ENCODE measurements at regions not wholly inside any gene's neighbourhood (a gene's known extent, or its start where the extent isn't known, plus 50 kb on each side); places are given as distances from the start of the nearest gene placed in this dataset.

GRCh38 chr14:22500525-22500924 is 88.5 kb downstream of the DAD1 start:
- DNase-seq: no peak
- Histone ChIP-seq H3K27ac (no peak overlapping the region), H3K36me3 (no peaks in the 10 kb centered on the region), H3K4me1 (no peaks in the 10 kb centered on the region), H3K27me3 (no peaks in the 10 kb centered on the region), H3K4me3 (no peak overlapping the region), H3K9me3 (no peaks in the 10 kb centered on the region)
- TF ChIP-seq, protein P1, sequence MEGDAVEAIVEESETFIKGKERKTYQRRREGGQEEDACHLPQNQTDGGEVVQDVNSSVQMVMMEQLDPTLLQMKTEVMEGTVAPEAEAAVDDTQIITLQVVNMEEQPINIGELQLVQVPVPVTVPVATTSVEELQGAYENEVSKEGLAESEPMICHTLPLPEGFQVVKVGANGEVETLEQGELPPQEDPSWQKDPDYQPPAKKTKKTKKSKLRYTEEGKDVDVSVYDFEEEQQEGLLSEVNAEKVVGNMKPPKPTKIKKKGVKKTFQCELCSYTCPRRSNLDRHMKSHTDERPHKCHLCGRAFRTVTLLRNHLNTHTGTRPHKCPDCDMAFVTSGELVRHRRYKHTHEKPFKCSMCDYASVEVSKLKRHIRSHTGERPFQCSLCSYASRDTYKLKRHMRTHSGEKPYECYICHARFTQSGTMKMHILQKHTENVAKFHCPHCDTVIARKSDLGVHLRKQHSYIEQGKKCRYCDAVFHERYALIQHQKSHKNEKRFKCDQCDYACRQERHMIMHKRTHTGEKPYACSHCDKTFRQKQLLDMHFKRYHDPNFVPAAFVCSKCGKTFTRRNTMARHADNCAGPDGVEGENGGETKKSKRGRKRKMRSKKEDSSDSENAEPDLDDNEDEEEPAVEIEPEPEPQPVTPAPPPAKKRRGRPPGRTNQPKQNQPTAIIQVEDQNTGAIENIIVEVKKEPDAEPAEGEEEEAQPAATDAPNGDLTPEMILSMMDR (IDR thresholded peaks at IDR 0.05): no peak
- intact Hi-C loops (cut with DNase I): no loop called here
- no peak for ATAC-seq

DNA sequence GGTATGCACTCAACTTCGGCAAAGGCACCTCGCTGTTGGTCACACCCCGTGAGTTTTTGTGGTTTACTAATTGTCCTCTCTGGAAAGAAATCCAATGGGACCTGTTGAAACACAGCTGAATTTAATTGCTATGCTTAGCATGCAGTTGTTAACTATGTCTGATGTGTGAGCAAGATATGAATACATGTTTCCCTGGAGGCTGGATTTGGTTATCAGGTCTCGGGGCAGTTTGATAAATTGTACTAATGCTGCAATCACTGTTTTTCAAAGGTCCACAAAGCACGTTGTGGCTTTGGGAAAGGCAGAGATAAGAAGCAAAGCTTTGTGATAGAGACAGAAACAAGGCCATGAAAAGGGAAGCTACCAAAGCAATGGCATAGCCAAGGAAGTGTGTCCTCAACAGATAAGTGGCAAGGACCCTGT is 91.3 kb downstream of the DAD1 start:
- ATAC-seq (no peak), DNase-seq (no peak)
- Histone ChIP-seq H3K27ac (no peak overlapping the region), H3K27me3 (no peaks in the 10 kb centered on the region), H3K9me3 (no peaks in the 10 kb centered on the region), H3K36me3 (no peaks in the 10 kb centered on the region), H3K4me1 (no peaks in the 10 kb centered on the region), H3K4me3 (no peak overlapping the region)
- intact Hi-C loops (cut with DNase I): no loop called here
- TF ChIP-seq, protein P1 (IDR thresholded peaks at IDR 0.05): no peak

GRCh38 chr14:22497144-22497423 is 91.9 kb downstream of the DAD1 start:
- H3K27ac ChIP-seq: no peak overlapping the region
- no peaks in the 10 kb centered on the region for H3K9me3 ChIP-seq
- H3K27me3 ChIP-seq: no peaks in the 10 kb centered on the region
- intact Hi-C loops (cut with DNase I): no loop called here
- H3K4me1 ChIP-seq: no peaks in the 10 kb centered on the region
- ATAC-seq (no peak), DNase-seq (no peak)
- no peak overlapping the region for H3K4me3 ChIP-seq
- no peaks in the 10 kb centered on the region for H3K36me3 ChIP-seq
- TF ChIP-seq, protein P1 (IDR thresholded peaks at IDR 0.05): no peak

DNA sequence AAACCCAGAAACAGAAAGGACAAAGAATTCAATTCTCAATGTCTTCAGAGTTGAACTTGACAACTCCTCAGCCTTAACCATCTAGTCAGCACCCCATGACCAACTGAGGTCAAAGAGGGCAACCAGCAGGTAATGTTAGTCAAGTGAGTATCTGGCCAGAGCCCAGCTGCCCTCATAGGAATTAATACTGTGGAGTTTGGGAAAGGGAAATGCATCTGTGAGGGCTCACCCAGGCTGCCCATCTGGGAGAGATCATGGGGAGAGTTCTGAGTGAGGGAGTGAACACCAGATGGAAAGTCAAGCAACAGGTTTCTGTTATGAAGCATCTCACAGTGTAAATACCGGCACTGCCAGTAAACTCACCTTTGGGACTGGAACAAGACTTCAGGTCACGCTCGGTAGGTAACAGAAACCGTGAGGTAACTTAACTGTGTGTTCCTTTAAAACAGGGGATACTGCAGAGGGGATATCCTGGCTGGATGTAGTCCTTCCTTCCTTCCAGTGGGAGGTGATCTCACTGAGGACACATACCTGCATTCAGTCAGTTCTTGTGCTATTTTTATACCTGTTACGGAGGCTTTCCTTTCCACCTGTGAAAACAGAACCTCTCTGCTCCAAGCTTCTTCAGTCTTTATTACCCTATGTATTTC is 94.4 kb downstream of the DAD1 start:
- no peaks in the 10 kb centered on the region for H3K9me3 ChIP-seq
- DNase-seq (no peak), ATAC-seq (no peak)
- no peaks in the 10 kb centered on the region for H3K36me3 ChIP-seq
- TF ChIP-seq, protein P1 (IDR thresholded peaks at IDR 0.05): no peak
- H3K4me1 ChIP-seq: no peaks in the 10 kb centered on the region
- intact Hi-C loops (cut with DNase I): no loop called here
- no peak overlapping the region for H3K4me3 ChIP-seq
- H3K27me3 ChIP-seq: peaks cover 0 to 6% of the 10 kb centered on the region in 2 donors
- no peak overlapping the region for H3K27ac ChIP-seq

- no peaks in the 10 kb centered on the region for H3K4me1 ChIP-seq
- no peak overlapping the region for H3K27ac ChIP-seq
- H3K27me3 ChIP-seq: peaks cover 0 to 12% of the 10 kb centered on the region in 2 donors
- H3K4me3 ChIP-seq: no peak overlapping the region
- no peak for ATAC-seq
- no peak for DNase-seq
- intact Hi-C loops (cut with DNase I): no loop called here
- H3K9me3 ChIP-seq: no peaks in the 10 kb centered on the region
- TF ChIP-seq, protein P1 (IDR thresholded peaks at IDR 0.05): no peak
- no peaks in the 10 kb centered on the region for H3K36me3 ChIP-seq
Measured at GRCh38 chr14:22493753-22494152, 95.3 kb downstream of the DAD1 start.

All from left lung (tissue), 4 donors.